Endometrium (tissue), 2 donors: ENCODE measurements at regions not wholly inside any gene's neighbourhood (a gene's known extent, or its start where the extent isn't known, plus 50 kb on each side); places are given as distances from the start of the nearest gene placed in this dataset.

ENCODE experiments used
- FAIRE-seq: peaks from 2 replicates; lab custom pipeline; 2012; peaks lifted over from hg19 to GRCh38; lab: Jason Lieb, UNC
- donor health status: control.
- donor health status: control.

DNA sequence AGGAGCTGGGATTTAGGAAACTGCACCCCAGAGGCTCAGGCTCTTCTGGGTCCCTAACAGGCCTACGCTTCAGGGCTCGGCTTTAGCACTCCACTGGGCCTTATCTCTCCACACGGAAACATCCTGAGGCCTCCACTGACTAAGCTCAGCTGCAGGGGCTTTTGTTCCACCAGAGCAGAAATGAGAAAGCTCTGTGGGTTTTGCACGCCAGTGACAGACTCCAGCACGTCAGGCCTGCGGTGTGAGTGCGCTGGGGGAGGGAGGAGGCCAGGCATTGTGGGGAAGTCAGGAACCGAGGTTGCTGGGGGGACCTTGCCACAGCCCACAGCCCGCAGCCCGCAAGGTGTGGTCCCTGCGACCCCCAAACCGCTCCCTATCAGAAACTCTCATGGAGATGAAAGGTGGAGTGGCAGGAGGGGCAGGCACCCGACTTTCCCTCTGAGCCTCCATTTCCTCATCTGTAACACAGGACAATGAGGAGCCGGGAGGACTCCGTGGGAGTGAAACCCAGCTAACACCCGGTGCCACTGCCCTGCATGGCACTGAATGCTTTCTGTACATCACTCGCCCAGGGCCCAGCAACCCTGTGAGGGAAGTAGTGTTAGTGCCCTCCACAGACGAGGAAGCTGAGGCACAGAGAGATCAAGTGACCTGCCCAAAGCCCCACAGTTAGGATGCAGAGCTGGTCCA, 106.5 kb downstream of the TPRA1 start:
- no peak for FAIRE-seq

DNA sequence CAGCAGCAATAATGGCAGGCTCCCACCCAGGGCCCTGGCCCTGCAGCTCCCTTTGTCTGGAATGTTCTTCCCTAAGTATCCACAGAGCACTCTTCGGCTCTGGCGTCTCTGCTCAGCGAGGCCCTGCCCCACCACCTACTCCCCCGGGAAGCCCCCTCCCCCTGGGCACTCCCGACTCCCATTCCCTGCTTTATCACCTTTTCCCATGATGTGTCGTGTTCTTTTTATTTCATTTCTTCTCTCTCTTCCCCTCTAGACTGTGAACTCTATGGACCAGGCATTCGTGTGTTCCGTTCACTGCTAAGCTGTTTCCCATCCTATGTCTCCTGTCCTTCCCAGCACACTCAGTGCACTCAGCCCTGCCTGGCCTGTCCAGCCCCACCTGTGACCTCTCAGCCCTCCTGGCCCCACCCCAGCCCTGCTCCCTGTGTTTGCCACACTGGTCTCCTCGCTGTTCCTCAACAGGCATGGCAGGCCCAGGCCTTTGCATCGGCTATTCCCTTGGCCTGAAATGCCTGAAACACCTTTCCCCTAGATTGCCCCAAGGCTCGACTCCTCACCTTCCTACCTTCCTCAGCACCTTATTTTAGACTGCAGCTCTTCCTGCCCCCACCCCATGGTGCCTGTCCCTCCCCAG, 107.4 kb downstream of the TPRA1 start:
- no peak for FAIRE-seq

DNA sequence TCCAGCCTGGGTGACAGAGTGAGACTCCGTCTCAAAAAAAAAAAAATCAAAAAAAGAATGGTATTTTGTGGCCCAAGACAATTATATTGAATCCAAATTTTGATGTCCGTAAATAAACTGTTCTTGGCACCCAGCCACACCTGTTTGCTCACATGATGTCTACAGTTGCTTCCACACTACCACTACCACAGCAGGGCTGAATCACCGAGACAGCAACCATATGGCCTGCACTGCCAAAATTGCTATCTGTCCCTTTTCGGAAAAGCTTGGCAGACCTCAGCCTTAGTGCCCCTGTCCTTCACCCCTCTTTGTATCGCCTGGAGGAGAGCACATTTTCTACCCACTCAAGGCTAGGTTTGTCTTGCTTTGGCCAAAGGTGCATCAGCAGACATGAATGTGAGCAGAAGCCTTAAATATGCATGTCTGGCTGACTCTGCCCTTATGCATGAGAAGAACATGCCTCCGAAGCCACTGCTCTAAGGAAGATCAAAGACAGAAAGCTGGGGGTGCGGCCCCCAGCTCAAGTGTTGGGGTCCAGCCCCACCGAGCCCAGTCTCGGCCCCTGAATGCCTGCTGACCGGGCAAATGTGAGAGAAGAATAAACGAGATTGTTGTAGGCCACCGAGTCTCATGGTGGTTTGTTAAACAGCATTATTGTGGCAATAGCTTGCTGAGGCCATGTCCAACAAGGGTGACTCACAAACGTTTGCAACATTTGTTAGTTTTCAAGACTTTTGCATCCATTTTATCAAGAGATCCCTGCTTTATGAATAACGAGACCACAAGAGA, 108.1 kb downstream of the TPRA1 start:
- no peak for FAIRE-seq

DNA sequence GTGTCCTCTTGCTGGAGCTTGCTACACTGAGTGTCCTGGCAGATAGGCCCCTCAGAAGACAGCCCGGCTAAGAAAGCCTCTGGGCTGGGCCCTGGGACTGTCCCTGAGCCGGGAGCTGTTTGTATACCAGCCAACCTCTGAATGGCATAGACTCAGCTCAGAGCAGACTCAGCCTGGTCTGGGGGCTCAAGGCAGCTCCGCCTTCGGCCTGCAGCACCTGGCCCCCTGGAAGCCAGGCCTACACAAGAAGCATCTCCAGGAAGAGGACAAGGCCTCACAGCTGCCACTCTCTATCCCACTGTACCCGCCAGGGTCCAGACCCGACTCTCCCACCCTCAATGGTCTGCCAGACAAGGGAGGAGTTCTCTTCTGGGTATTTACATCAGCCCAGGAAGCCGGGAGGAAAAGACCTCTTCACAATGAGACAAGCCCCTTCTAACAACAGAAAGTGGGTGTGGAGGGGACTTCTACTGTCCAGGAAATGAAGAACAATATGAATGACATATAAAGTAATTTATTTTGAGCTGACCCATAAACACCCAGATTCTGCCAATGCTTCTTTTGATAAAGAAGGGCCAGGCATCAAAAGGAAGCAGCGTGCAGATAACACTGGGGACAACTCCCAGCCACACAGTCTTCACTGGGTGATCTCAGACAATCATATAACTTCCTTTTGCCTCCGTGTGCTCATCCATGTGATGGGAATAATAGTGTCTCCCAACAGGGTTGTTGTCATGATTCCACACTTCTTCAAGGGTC, 110.2 kb downstream of the TPRA1 start:
- no peak for FAIRE-seq

DNA sequence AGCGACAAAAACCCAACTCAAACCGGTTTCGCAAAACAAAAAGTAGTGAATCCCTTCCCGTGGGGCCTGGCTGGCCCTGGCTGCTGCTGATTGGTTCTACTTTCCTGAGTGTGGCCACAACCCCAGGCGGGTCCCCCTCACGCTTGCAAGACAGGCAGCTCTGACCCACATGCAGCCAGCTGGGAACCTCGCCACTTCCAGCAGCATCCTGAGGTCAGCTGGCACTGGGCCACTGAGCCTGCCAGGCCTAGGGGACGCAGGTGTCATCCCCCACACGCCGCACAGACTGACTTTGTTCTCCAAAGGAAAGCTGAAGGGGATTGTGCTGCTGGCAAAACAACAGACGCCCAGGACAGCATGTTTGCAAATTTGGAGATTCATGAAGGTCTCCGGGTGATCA, 111.1 kb downstream of the TPRA1 start:
- FAIRE-seq: no peak

DNA sequence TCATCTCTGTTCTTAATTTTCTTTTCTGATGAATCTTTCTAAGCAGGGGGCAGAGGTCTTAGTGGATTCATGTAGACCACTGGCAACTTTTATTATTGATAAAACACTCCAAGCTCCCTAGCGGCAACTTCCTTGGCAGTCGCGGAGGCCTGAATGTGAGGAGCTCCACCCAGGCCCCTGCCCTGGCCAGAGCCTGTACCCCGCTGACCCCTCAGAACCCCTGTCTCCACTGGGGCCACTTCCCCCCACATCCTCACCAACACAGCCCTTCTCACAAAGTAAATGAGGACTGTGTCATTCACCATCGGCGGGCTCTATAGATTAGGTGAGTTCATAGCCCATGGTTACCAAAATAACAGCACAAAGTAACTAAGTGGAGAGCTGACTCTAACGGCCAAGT, 111.6 kb downstream of the TPRA1 start:
- no peak for FAIRE-seq

DNA sequence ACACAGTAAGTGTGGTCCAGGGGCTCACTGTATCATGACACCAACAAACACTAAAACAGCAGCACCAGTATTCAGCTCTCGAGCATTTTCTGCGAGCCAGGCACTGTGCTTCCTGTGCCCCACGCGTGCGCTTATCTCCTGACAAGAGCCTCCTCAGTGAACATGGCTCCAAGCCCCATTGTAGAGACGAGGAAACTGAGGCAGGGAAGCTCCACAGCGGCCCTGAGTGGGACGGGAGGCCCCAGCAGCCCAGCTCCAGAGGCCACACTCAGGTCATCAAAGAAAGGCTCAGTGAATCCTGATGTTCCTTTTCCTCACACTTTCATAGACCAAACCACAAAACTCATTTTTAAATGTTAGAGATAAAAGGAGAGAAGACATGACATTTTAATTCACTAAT, 113.1 kb downstream of the TPRA1 start:
- FAIRE-seq: no peak

DNA sequence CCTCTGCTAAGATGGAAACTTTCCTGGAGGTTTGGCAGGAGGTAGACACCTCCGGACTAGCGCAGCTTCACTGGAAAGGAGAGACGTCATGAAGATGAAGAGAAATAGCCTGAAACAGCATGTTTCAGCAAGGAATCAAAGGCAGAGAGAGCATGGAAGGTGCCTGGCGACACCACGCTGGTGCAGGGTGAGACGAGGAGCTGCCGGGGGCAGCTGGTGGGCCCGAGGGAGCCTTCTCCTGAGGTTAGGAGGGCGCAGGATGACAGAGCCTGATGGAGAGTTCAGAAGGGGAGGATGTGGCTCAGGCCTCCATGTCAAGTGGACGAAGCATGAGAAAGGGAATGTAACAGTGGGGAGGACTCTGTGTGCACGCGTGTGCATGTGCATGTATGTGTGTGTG, 113.6 kb downstream of the TPRA1 start:
- FAIRE-seq: no peak

DNA sequence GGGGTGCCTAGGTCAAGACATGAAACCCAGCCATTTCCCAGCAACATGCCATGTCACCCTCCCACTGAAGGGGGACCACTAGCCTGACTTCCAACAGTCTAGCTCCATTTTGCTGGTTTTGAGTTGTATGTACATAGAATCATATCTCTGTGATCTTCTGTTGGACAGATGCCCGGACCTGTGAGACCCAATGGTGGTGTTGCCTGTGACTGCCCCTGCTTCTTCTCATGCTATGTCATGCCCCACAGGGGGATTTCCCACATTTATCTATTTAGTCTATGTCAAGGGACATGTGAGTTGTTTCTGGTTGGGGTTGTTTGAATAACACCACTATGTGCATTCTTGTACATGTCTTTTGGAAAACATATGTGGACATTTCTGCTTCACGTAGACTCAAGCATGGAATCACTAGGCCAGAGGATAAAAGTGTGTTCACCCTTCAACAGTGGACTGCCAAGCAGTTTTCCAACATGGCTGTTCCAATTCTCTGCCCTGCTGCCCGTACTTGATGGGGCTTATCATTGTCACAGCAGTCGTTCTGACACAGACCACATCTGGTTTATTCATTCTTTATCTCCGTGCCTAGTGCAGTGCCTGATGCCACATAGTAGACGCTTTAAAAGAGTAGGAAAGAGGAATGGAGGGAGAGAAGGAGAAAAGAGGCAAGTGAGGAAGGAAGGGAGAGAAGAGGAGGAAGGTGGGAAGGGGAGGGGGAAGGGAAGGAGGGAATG, 114.4 kb downstream of the TPRA1 start:
- FAIRE-seq: no peak

DNA sequence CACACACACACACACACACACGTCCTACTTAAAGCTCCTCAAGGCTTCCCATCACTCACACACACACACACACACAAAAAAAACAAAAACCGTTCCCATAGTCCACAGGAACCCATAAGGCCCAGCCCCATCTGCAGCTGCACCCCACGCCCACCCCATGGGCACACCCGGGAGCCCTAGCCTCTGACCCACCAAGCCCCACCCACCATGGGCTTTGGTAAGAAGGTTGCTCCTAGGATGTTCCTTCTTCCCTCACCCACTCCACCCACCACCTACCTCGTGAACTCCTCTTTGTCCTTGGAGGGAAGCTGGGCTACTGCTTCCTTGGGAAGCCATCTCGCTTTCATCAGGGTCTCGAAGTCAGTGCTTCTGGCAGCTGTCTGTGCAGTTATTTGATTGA, 115.1 kb downstream of the TPRA1 start:
- FAIRE-seq: no peak

DNA sequence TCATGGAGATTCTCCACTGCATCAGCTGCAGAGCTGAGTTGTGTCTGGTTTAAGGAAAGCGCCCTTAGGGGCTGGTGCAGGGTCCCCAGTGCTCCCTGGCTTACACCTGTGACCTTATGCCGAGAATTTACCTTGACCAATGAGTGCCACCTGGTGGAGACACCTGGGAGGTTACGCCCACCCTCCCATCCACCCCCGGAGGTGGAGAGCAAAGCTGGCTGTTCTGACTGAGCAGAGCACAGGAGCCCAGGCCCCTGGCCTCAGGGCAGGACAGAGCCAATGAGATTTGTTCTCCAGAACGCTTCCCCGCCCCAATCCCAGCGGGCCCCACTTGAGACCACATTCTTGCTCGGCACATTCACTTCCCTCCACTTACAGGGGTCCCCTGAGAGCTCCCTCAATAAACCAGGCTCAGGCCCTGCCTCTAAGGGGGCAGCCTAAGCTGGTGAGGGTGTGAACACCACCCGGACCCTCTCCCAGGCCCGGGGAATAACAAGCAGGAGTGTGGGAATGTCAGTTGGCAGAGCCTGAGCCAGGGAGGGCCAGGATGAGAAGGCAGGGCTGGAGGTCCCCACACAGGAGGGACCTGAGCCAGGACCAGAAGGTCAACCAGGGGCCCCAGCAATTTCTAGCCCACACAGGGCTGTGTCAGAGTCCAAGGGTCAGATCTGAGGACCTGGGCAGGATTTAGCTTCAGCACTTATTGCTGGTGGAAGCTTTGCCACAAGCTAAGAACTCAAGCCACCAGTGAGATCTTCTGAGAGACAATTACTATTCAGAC, 117.1 kb downstream of the TPRA1 start:
- FAIRE-seq: no peak

DNA sequence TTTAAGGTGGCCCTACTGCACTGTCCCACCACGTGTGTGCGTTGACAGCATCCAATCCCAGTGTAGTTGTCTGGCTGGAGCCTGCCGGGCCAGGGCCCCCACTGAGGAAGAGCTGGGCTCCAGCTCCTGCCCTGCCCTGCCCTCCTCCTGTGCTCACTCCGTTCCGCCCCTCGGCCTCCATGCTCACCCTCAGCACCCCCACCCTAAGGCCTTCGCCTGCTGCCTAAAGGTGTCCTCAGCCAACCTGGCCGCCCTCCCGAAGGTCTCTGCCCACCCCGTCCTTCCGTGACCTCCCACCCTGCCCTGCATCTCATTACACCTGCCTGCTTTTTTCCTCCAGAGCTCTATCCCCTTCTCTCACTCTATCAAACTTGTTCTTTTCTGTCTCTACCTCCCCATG, 118.0 kb downstream of the TPRA1 start:
- FAIRE-seq: no peak

DNA sequence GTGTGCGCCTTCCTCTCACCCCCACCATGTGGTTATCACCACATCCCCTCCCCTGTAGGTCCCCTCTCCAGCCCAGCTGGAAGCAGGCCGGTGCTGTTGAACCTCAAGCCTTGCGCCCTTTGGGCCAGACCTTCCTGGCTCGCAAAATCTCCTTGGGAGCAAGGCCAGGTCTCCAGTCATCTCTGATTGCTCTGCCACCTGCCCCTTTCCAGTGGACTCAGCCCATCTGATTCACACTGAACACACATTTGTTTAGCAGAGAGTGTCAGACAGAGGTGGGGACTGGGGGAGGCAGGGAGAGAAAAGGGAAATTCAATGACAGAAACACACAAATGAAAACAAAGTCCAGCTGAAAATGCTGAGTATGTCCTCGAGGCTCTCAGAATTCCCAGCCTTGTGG, 119.4 kb downstream of the TPRA1 start:
- no peak for FAIRE-seq

DNA sequence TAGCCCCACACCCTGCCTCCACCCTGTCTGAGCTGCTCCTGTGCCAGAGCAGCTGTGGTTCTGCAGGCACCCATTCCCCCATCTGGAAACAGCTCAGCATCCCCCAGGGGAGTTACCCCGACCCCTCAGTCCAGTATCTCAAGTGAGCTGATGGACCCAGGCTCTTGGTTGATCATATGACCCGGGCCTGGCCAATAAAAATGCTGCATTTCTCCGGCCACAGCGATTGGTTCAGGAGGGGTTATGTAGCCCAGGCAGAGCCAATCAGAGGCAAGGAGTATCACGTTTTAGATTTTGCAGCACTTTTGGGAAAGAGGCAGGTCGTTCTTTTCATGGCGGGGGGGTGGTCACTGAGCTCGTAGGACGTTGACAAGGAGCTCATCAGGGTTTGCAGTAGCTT, 120.8 kb downstream of the TPRA1 start:
- no peak for FAIRE-seq

DNA sequence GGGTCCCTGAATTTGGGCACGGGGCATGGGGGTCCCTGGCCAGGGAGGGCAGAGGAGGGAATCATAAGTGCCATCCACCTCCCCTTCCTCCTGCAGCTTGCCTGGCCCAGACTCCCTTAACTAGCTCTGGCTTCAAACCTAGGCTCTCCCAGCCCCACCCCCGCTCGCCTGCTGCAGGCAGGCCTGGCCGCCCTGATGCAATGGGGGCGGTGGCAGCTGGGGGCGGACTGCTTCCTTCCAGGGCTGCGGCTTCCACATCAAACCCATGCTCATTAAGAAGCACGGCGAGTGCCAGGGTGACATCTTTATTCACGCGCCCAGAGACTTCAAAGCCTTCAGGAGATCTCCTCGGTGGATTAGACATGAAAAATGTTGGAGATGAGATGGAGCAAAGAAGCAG, 123.1 kb downstream of the TPRA1 start:
- no peak for FAIRE-seq

DNA sequence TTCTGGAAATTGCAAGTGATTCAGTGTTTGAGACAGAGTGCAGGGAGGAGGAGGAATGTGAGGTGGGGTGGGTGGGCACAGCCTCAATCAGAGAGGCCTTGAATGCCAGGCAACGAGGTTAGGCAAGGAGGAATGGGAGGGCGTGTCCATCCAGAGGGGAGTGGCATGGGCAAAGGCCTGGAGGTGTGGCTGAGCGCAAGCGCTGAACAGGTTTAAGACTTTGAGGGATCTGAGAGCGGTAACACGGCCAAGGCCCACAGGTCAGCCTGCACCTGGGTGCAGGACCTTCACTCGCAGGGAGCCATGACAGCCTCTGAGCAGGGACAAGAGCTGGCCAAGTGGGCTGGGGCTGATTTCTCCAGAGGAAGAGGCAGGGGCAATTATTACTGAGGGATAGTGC, 125.9 kb downstream of the TPRA1 start:
- no peak for FAIRE-seq

DNA sequence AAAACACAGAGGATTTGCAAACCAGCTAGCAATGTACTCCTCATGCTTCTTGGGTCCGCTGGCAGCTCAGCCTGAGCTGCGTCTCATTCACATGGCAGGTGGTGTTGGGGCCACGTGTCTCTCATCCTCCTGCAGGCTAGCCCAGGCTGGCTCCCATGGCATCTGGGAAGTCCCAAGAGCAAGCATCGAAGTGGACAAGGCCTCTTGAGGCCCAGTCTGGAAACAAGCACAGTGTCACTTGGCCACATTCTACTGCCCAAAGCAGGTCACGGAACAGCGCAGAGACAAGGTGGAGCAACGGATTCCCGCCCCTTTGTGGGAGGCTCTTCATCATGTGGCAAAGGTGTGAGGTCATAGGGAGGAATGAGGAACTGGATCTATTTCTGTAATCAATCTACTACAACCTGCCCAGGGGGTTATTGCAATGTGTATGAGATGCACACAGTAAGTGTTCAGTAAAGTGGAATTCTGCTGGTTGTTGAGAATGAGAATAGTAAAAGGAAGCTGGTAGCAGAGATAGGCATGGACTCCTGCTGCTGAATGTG, 128.3 kb downstream of the TPRA1 start:
- FAIRE-seq: no peak

DNA sequence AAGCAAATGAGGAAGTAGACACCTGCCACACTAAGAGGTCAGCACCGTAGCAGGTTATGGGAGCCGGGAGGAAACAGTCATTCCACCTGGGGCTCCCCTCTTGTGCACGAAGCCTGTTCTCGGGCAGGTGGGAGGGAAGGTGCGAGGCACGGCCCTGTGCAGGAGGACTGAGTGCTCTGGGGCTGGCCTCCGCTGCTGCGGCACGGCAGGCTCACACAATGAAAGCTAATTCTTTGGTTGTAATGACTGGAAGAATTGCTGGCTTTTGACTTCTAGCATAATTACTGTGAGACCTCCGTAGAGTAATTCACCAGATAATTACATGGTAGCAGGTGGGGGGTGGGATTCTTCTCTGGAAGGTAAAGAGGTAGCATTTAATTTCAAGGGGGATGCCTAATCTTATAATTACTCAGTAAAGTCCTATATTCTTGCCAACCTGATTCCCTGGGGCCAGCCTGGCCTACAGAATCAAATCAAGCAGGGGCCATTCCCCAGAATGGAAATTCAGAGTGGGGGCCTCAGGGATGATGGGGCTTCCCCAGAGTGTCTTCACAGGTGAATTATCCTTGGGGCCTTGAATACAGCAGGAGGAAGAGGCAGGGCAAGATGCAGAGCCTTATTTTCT, 129.1 kb downstream of the TPRA1 start:
- no peak for FAIRE-seq

DNA sequence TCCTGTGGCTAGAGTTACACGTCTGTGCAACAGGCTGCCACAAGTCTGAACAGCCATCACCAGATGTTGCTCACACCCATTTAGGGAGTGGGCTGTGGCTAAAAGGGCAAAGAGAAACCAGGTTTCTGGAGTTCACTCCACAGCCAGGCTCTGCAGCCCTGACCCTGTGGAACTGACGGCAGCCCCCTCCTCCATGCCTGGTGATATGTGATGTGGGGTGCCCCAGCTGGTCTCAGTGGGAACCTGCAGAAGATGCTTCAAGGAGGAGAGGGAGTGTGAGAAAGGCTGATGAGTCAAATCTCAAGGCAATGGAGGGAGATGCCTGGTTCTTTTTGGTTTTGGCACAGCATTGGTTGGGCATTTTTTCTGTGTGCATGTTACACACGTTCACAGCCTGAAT, 130.6 kb downstream of the TPRA1 start:
- FAIRE-seq: no peak
